ENCODE measurements at regions not wholly inside any gene's neighbourhood (a gene's known extent, or its start where the extent isn't known, plus 50 kb on each side); places are given as distances from the start of the nearest gene placed in this dataset.

DNA sequence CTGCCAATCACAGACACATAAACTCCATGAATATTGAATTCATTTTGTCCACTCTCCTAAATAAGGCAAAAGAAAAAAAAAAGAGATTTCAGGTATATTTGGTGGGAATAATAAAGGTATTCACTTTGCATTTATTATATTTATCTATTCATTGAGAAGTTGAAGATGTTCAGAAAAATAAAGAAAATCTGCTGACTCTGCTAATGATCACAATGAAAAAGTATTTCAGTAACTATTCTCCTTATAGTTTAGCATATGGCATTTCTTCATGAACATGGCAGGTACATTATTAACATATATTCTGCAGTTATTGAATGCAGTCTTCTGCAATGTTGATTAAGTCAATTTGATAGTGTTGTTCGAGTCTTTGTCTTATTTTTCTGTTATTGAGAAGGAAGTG lies 202.5 kb upstream of the ANKRD50 start:
- TF ChIP-seq POLR2A (IDR thresholded peaks at IDR 0.05; ENCODE audit: control extremely low read depth in 1 of 2, low read depth in 2 of 2, low read length in 2 of 2) (no peak), POLR2AphosphoS5 (IDR thresholded peaks at IDR 0.05; ENCODE audit: low read depth, low read length) (no peak)
- TF ChIP-seq, protein P1, sequence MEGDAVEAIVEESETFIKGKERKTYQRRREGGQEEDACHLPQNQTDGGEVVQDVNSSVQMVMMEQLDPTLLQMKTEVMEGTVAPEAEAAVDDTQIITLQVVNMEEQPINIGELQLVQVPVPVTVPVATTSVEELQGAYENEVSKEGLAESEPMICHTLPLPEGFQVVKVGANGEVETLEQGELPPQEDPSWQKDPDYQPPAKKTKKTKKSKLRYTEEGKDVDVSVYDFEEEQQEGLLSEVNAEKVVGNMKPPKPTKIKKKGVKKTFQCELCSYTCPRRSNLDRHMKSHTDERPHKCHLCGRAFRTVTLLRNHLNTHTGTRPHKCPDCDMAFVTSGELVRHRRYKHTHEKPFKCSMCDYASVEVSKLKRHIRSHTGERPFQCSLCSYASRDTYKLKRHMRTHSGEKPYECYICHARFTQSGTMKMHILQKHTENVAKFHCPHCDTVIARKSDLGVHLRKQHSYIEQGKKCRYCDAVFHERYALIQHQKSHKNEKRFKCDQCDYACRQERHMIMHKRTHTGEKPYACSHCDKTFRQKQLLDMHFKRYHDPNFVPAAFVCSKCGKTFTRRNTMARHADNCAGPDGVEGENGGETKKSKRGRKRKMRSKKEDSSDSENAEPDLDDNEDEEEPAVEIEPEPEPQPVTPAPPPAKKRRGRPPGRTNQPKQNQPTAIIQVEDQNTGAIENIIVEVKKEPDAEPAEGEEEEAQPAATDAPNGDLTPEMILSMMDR (IDR thresholded peaks at IDR 0.05; ENCODE audit: control extremely low read depth in 1 of 3, insufficient read depth in 1 of 3, low read depth in 1 of 3, low read length in 3 of 3), result no peak

All from H1 (cell line).